ENCODE measurements at regions not wholly inside any gene's neighbourhood (a gene's known extent, or its start where the extent isn't known, plus 50 kb on each side); places are given as distances from the start of the nearest gene placed in this dataset.

- TF ChIP-seq CTCF (IDR thresholded peaks at IDR 0.05; ENCODE audit: low read depth, low read length, poor library complexity, severe bottlenecking) (no peak), EZH2phosphoT487 (IDR thresholded peaks at IDR 0.05; ENCODE audit: borderline replicate concordance, low read length) (no peak)
Observed at GRCh38 chr12:60967128-60967527, 1293.1 kb upstream of the USP15 start.

Measured in DOHH2 (cell line).